CD14-positive monocyte (primary cell): ENCODE measurements at regions not wholly inside any gene's neighbourhood (a gene's known extent, or its start where the extent isn't known, plus 50 kb on each side); places are given as distances from the start of the nearest gene placed in this dataset.

Experiments used
- DNase-seq, 3 donors: peaks; one replicate each; pipeline ENCODE4 v3.0.0-alpha.2; 2011 to 2022
- H2AFZ ChIP-seq: 2 replicates; pipeline ENCODE4 v1.6.0; 2012; ENCODE audit warnings: mild to moderate bottlenecking, low read depth, low read length, inconsistent platforms; ENCODE audit not compliant: insufficient read depth, poor library complexity, severe bottlenecking
- H3K27ac ChIP-seq, 2 donors: 1 replicate in 1 of 2; 2 replicates in 1 of 2; pipeline ENCODE4 v1.5.1; 2012 to 2013; ENCODE audit warnings: low read length in 2 of 2, control low read depth in 1 of 2, inconsistent platforms in 1 of 2, low read depth in 1 of 2, mild to moderate bottlenecking in 1 of 2
- H3K27me3 ChIP-seq, 2 donors: one replicate each; pipeline versions ENCODE4 v1.6.0 to v1.6.1; 2011 to 2013; ENCODE audit warnings: low read length in 2 of 2; ENCODE audit not compliant: control insufficient read depth in 2 of 2, insufficient read depth in 2 of 2
- H3K36me3 ChIP-seq, 2 donors: replicated peaks in 1 of 2; 1 replicate in 1 of 2; 2 replicates in 1 of 2; pipeline versions ENCODE4 v1.5.1 to v1.6.1; 2012 to 2013; ENCODE audit warnings: low read length in 2 of 2, control low read depth in 1 of 2, inconsistent platforms in 1 of 2, mild to moderate bottlenecking in 1 of 2; ENCODE audit not compliant: insufficient read depth in 2 of 2, control insufficient read depth in 1 of 2
- H3K4me1 ChIP-seq, 2 donors: 1 replicate in 1 of 2; 2 replicates in 1 of 2; pipeline versions ENCODE4 v1.5.1 to v1.6.1; 2012 to 2013; ENCODE audit warnings: low read length in 2 of 2, control low read depth in 1 of 2, inconsistent platforms in 1 of 2, mild to moderate bottlenecking in 1 of 2, moderate library complexity in 1 of 2; ENCODE audit not compliant: insufficient read depth in 2 of 2, control insufficient read depth in 1 of 2
- H3K4me2 ChIP-seq: replicated peaks from 2 replicates; pipeline ENCODE3; 2012; ENCODE audit warnings: low read length, moderate library complexity, mild to moderate bottlenecking; ENCODE audit not compliant: poor library complexity, severe bottlenecking; ENCODE audit errors: extremely low read depth
- H3K4me3 ChIP-seq, 3 experiments: fragments of 200-600 bp in 1 of 3; sonication (generic) in 1 of 3; replicated peaks in 1 of 3; 1 replicate in 2 of 3; 2 replicates in 1 of 3; pipeline ENCODE4 v1.5.1; 2011 to 2013; ENCODE audit warnings: low read length in 3 of 3, mild to moderate bottlenecking in 3 of 3, control low read depth in 2 of 3, low read depth in 2 of 3, inconsistent platforms in 1 of 3, moderate library complexity in 1 of 3
- H3K79me2 ChIP-seq: 2 replicates; pipeline ENCODE4 v1.6.0; 2012; ENCODE audit warnings: mild to moderate bottlenecking, control low read depth, inconsistent platforms, low read length, moderate library complexity; ENCODE audit not compliant: insufficient read depth
- H3K9ac ChIP-seq: 2 replicates; pipeline ENCODE4 v1.6.0; 2017; ENCODE audit warnings: low read length, mild to moderate bottlenecking; ENCODE audit not compliant: insufficient read depth, poor library complexity, severe bottlenecking
- H3K9me3 ChIP-seq, 2 donors: replicated peaks in 1 of 2; 1 replicate in 1 of 2; 2 replicates in 1 of 2; pipeline versions ENCODE4 v1.5.1 to v1.6.1; 2012 to 2013; ENCODE audit warnings: low read length in 2 of 2, control low read depth in 1 of 2; ENCODE audit not compliant: control insufficient read depth in 1 of 2, insufficient read depth in 1 of 2
- H4K20me1 ChIP-seq: 2 replicates; pipeline ENCODE4 v1.6.0; 2012; ENCODE audit warnings: mild to moderate bottlenecking, low read length, control low read depth, moderate library complexity; ENCODE audit not compliant: insufficient read depth
- H3K27ac Mint-ChIP-seq, 7 donors: one replicate each; pipeline ENCODE4 v1.8.0; 2020; ENCODE audit warnings: mild to moderate bottlenecking in 7 of 7, mixed read lengths in 7 of 7, moderate library complexity in 6 of 7, inconsistent platforms in 2 of 7
- H3K27me3 Mint-ChIP-seq, 3 donors: one replicate each; pipeline ENCODE4 v1.8.0; 2021 to 2022; ENCODE audit warnings: low read depth in 3 of 3, mild to moderate bottlenecking in 3 of 3, mixed read lengths in 3 of 3, moderate library complexity in 3 of 3, inconsistent platforms in 1 of 3
- H3K36me3 Mint-ChIP-seq, 2 donors: one replicate each; pipeline ENCODE4 v1.8.0; 2020; ENCODE audit warnings: mixed read lengths in 2 of 2, inconsistent platforms in 1 of 2, mild to moderate bottlenecking in 1 of 2
- H3K4me1 Mint-ChIP-seq: one replicate; pipeline ENCODE4 v1.8.0; 2020; ENCODE audit warnings: mild to moderate bottlenecking, mixed read lengths
- H3K4me3 Mint-ChIP-seq, 2 donors: one replicate each; pipeline ENCODE4 v1.8.0; 2020; ENCODE audit warnings: mild to moderate bottlenecking in 2 of 2, mixed read lengths in 2 of 2, moderate library complexity in 1 of 2
- H3K9me3 Mint-ChIP-seq, 7 donors: one replicate each; pipeline ENCODE4 v1.8.0; 2020 to 2022; ENCODE audit warnings: mixed read lengths in 7 of 7, mild to moderate bottlenecking in 6 of 7, moderate library complexity in 6 of 7, inconsistent platforms in 2 of 7
- WGBS: methylation state at CpG from one replicate; pipeline ENCODE4 v1.1.5; 2013; ENCODE audit warnings: missing lambda C conversion rate; ENCODE audit not compliant: insufficient coverage; 5-methylcytosine and 5-hydroxymethylcytosine counted together
- intact Hi-C, 2 donors: fragments of 100-400 bp; cut with micrococcal nuclease; formaldehyde crosslinking; loops; one replicate each; pipeline versions ENCODE4 v1.15.0 to v1.15.1; 2023
- TF ChIP-seq, protein P1 (sequence below): fragments of 200-600 bp; IDR thresholded peaks from one replicate; pipeline ENCODE4 v1.8.0; 2022; ENCODE audit warnings: antibody characterized with exemption, mild to moderate bottlenecking

DNA sequence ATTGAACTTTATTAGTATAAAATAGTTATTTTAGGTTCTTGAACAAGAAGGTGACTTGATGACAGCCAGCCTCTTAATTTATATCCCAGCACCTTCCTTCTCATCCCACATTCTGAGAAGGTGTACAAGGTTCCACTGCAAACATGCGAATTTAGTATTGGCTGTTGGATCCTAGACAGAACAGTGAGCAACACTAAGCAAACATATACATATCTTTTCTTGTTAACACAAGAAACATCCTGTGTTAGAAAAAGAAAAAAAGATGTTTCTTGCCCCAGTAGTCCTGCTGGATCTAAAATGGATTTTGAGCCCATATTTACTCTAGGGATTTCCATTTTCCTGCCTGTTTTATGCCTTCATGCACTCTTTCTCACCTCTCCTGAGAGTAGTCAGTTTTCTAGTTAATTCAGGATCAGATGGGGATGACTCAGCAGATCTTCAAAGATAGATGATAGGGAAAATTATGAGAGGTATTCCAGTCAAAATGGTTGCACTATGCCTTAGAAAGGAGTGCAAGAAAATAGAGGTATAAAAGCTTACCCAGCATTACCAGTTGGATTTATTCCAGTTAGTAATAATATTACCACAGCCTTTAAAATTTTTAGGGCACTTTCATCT is 336.5 kb downstream of the MEIS1 start:
- H3K4me1 Mint-ChIP-seq, result no peaks in the 10 kb centered on the region
- intact Hi-C loops, result no loop called here
- H3K4me1 ChIP-seq, result no peaks in the 10 kb centered on the region

DNA sequence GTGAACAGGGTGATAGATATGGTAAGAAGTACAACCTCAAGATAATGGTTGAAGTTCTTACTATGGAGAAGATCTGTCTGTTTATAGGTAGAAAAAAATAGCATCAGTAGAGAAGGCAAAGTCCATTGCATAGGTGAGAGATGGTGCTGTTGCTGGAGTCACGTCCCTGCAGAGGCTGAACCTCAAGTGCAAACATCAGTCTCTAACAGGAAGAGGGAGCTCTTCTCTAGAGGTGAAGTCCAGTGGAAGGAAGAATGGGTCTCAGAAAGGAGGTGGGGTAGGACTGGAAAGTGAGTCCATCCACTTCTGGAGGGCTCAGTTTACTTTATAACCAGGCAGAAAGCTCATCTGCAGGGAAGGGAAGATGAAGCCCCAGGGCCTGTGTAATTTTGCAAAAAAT is 337.7 kb downstream of the MEIS1 start:
- H3K27me3 Mint-ChIP-seq, result peaks cover 0 to 2% (median 0%) of the 10 kb centered on the region in 3 donors
- H3K27ac Mint-ChIP-seq, result no peak overlapping the region
- WGBS, result 75% methylated on average over 1 of the region's 1 CpG

More for the DNA sequence above, 336.5 kb downstream of the MEIS1 start:
- no peak overlapping the region for H3K9ac ChIP-seq
- H3K27me3 ChIP-seq, result no peaks in the 10 kb centered on the region
- Mint-ChIP-seq H3K4me3 (no peak overlapping the region), H3K27ac (no peak overlapping the region), H3K9me3 (peaks cover 0 to 2% (median 0%) of the 10 kb centered on the region in 7 donors), H3K27me3 (peaks cover 0 to 2% (median 0%) of the 10 kb centered on the region in 3 donors), H3K36me3 (no peaks in the 10 kb centered on the region)
- no peak for DNase-seq
- TF ChIP-seq, protein P1, sequence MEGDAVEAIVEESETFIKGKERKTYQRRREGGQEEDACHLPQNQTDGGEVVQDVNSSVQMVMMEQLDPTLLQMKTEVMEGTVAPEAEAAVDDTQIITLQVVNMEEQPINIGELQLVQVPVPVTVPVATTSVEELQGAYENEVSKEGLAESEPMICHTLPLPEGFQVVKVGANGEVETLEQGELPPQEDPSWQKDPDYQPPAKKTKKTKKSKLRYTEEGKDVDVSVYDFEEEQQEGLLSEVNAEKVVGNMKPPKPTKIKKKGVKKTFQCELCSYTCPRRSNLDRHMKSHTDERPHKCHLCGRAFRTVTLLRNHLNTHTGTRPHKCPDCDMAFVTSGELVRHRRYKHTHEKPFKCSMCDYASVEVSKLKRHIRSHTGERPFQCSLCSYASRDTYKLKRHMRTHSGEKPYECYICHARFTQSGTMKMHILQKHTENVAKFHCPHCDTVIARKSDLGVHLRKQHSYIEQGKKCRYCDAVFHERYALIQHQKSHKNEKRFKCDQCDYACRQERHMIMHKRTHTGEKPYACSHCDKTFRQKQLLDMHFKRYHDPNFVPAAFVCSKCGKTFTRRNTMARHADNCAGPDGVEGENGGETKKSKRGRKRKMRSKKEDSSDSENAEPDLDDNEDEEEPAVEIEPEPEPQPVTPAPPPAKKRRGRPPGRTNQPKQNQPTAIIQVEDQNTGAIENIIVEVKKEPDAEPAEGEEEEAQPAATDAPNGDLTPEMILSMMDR, result no peak
- H3K9me3 ChIP-seq, result no peaks in the 10 kb centered on the region
- no peaks in the 10 kb centered on the region for H4K20me1 ChIP-seq
- no peaks in the 10 kb centered on the region for H3K79me2 ChIP-seq
- H3K4me3 ChIP-seq, result no peak overlapping the region
- WGBS, result no CpG with 5 or more reads among the region's 1 CpG
- no peak overlapping the region for H3K27ac ChIP-seq
- H2AFZ ChIP-seq, result no peak overlapping the region
- no peak overlapping the region for H3K4me2 ChIP-seq
- no peaks in the 10 kb centered on the region for H3K36me3 ChIP-seq

More for the DNA sequence above, 337.7 kb downstream of the MEIS1 start:
- intact Hi-C loops, result no loop called here
- no peak overlapping the region for H3K4me2 ChIP-seq
- H3K9me3 Mint-ChIP-seq, result peaks cover 0 to 5% (median 0%) of the 10 kb centered on the region in 7 donors
- H3K4me3 Mint-ChIP-seq, result no peak overlapping the region
- H3K36me3 ChIP-seq, result no peaks in the 10 kb centered on the region
- no peak overlapping the region for H3K9ac ChIP-seq
- no peak overlapping the region for H3K4me3 ChIP-seq
- no peaks in the 10 kb centered on the region for H3K36me3 Mint-ChIP-seq
- H3K27ac ChIP-seq, result no peak overlapping the region
- TF ChIP-seq, protein P1, result no peak
- no peaks in the 10 kb centered on the region for H4K20me1 ChIP-seq
- no peak overlapping the region for H2AFZ ChIP-seq
- H3K4me1 ChIP-seq, result no peaks in the 10 kb centered on the region
- DNase-seq, result no peak
- no peaks in the 10 kb centered on the region for H3K4me1 Mint-ChIP-seq
- no peaks in the 10 kb centered on the region for H3K79me2 ChIP-seq
- H3K27me3 ChIP-seq, result no peaks in the 10 kb centered on the region
- no peaks in the 10 kb centered on the region for H3K9me3 ChIP-seq
